ENCODE measurements at regions not wholly inside any gene's neighbourhood (a gene's known extent, or its start where the extent isn't known, plus 50 kb on each side); places are given as distances from the start of the nearest gene placed in this dataset.

DNA sequence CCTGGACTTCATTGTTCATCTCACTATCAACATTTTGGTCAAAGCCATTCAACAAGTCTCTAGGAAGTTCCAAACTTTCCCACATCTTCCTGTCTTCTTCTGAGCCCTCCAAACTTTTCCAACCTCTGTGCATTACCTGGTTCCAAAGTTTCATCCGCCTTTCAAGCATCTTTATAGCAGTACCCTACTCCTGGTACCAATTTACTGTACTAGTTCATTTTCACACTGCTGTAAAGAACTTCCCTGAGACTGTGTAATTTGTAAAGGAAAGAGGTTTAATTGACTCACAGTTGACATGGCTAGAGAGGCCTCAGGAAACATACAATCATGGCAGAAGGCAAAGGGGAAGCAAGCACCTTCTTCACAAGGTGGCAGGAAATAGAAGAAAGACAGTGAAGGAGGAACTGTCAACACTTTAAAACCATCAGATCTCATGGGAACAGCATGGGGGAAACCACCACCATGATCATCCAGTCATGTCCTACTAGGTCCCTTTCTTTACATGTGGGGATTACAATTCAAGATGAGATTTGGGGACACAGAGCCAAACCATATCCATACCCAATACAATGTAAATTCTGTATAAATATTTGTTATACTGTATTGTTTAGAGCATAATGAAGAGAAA, 109.7 kb downstream of the C12orf75 start:
- Histone ChIP-seq H3K4me3 (no peak overlapping the region), H3K9me3 (peaks cover 0 to 4% (median 0%) of the 10 kb centered on the region in 3 donors), H3K27ac (no peak overlapping the region), H3K36me3 (no peaks in the 10 kb centered on the region), H3K27me3 (peaks cover 1% of the 10 kb centered on the region), H3K4me1 (no peaks in the 10 kb centered on the region)
- no peak for ATAC-seq
- TF ChIP-seq POLR2AphosphoS5 (IDR thresholded peaks at IDR 0.05): no peak
- TF ChIP-seq, protein P1, sequence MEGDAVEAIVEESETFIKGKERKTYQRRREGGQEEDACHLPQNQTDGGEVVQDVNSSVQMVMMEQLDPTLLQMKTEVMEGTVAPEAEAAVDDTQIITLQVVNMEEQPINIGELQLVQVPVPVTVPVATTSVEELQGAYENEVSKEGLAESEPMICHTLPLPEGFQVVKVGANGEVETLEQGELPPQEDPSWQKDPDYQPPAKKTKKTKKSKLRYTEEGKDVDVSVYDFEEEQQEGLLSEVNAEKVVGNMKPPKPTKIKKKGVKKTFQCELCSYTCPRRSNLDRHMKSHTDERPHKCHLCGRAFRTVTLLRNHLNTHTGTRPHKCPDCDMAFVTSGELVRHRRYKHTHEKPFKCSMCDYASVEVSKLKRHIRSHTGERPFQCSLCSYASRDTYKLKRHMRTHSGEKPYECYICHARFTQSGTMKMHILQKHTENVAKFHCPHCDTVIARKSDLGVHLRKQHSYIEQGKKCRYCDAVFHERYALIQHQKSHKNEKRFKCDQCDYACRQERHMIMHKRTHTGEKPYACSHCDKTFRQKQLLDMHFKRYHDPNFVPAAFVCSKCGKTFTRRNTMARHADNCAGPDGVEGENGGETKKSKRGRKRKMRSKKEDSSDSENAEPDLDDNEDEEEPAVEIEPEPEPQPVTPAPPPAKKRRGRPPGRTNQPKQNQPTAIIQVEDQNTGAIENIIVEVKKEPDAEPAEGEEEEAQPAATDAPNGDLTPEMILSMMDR (IDR thresholded peaks at IDR 0.05): no peak
- TF ChIP-seq EP300 (IDR thresholded peaks at IDR 0.05): no peak
- TF ChIP-seq POLR2A (IDR thresholded peaks at IDR 0.05): no peak
- 100% methylated on average over 1 of the region's 1 CpG; no CpG with 5 or more reads in 1 of the 2 donors for WGBS, 2 donors (ENCODE audit: low coverage in 1 of 2)

DNA sequence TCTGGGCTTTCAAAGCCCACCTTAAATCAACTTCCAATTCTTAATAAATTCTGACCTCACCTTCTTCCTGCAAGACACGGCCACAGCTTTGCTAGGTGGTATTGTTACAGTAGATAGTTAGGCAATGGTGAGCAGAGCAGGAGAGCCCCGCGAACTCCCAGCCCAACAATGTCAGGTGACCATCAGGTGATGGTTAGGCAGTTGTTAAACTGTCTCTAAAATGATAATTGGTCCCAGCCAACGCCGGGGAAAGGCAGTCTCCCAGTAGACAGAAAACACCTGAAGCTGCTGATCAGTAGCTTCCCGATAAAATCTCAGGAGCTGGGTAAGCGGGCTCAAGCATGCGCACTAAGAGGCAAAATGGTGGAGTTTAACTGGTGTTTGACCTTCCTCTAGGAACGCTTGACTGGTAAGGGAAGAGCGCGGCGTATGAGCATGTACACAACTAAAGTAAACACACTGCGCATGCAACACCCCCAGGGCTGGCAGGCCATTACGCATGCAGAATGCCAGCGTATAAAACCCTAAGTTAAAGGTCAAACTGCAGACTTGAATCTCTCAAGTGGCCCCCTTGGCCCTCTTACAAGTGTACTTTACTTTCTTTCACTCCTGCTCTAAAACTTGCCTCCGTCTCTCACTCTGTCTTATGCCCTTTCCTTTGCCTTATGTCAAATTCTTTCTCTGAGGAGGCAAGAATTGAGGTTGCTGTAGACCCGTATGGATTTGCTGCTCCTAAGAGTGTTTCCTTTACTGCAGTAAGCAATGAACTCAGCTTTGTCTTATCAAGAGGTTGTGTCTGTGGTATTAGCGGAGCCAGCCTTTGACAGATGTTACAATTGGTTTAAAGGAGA, 113.5 kb downstream of the C12orf75 start:
- ATAC-seq: no peak
- no peak overlapping the region for H3K4me3 ChIP-seq
- WGBS, 2 donors (ENCODE audit: low coverage in 1 of 2): 80 to 86% methylated on average over 2 to 14 of the region's 18 CpGs
- no peak overlapping the region for H3K27ac ChIP-seq
- H3K9me3 ChIP-seq: peaks cover 0 to 4% (median 0%) of the 10 kb centered on the region in 3 donors
- H3K36me3 ChIP-seq: no peaks in the 10 kb centered on the region
- no peak for TF ChIP-seq EP300 (IDR thresholded peaks at IDR 0.05)
- TF ChIP-seq, protein P1 (IDR thresholded peaks at IDR 0.05): no peak
- TF ChIP-seq POLR2A (IDR thresholded peaks at IDR 0.05): no peak
- TF ChIP-seq POLR2AphosphoS5 (IDR thresholded peaks at IDR 0.05): no peak
- no peaks in the 10 kb centered on the region for H3K27me3 ChIP-seq
- H3K4me1 ChIP-seq: no peaks in the 10 kb centered on the region

DNA sequence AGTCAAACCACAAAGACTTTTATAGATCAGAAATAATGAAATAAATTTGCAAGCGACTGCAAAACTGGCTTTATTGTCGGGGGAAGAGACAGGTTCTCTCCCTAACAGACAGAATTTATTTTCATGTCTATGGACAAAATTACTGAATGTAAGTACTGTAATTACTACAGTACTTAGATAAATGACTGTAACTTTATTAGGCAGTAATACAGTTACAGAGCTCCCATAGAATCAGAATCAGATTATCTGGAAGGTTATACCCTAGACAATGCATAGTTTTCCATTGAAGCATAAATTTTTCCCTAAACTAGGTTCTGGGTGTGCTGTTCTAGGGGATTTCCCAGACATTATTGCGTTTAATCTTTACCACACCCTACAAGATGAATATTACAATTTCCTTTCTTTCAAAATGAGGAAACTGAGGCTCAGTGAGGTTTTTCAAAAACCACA, 114.2 kb downstream of the C12orf75 start:
- Histone ChIP-seq H3K4me3 (no peak overlapping the region), H3K9me3 (peaks cover 0 to 4% (median 0%) of the 10 kb centered on the region in 3 donors), H3K27me3 (no peaks in the 10 kb centered on the region), H3K4me1 (no peaks in the 10 kb centered on the region), H3K36me3 (no peaks in the 10 kb centered on the region), H3K27ac (no peak overlapping the region)
- TF ChIP-seq POLR2A (IDR thresholded peaks at IDR 0.05) (no peak), EP300 (IDR thresholded peaks at IDR 0.05) (no peak), POLR2AphosphoS5 (IDR thresholded peaks at IDR 0.05) (no peak)
- TF ChIP-seq, protein P1 (IDR thresholded peaks at IDR 0.05): no peak
- ATAC-seq: no peak
- 65 to 81% methylated on average over 3 of the region's 3 CpGs for WGBS, 2 donors (ENCODE audit: low coverage in 1 of 2)

DNA sequence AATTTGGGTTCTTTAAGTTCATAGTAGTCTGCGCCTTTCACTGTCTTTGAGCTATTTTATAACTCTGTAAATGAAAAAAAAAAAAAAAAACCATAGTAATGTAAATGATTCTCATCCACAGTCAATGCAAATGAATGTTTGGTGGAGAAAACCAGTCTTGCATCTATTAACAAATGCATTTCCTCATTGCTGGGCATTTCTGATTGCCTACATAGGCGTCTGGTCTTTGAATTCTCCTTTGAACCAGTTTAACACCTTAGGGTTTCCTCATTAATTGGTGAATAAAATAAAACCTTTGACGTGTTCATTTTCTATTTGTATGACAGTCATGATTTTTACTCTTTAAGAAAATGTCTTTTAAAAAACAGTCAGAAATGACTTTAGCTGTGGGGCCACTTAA, 114.8 kb downstream of the C12orf75 start:
- Histone ChIP-seq H3K27me3 (no peaks in the 10 kb centered on the region), H3K27ac (no peak overlapping the region), H3K9me3 (peaks cover 0 to 1% (median 0%) of the 10 kb centered on the region in 3 donors), H3K4me3 (no peak overlapping the region), H3K4me1 (no peaks in the 10 kb centered on the region), H3K36me3 (no peaks in the 10 kb centered on the region)
- TF ChIP-seq, protein P1 (IDR thresholded peaks at IDR 0.05): no peak
- no peak for TF ChIP-seq POLR2A (IDR thresholded peaks at IDR 0.05)
- no peak for TF ChIP-seq EP300 (IDR thresholded peaks at IDR 0.05)
- no peak for TF ChIP-seq POLR2AphosphoS5 (IDR thresholded peaks at IDR 0.05)
- WGBS, 2 donors (ENCODE audit: low coverage in 1 of 2): 87 to 89% methylated on average over 3 of the region's 3 CpGs
- no peak for ATAC-seq
